GM12878 (cell line): ENCODE measurements at regions not wholly inside any gene's neighbourhood (a gene's known extent, or its start where the extent isn't known, plus 50 kb on each side); places are given as distances from the start of the nearest gene placed in this dataset.

Experiments
- ATAC-seq: fragments of 200-7000 bp; cut with Tn5 transposase; 3 replicates; pipeline ENCODE4 v1.9.1; 2020; ENCODE audit warnings: mild to moderate bottlenecking, moderate library complexity
- BruUV-seq: library from RNA; stranded (reverse); fragments of 400-500 nt; replicated peaks from 2 replicates; lab custom pipeline; 2021; lab: Mats Ljungman, UMichigan
- CTCF ChIA-PET: fragments of 300-600 bp; sonication (Branson Sonifier 250); formaldehyde crosslinking; extraction: SDS; loops from one replicate; lab custom pipeline; 2021; ENCODE audit warnings: inconsistent platforms; lab: Yijun Ruan, JAX
- POLR2A ChIA-PET: fragments of 350-600 bp; formaldehyde crosslinking; extraction: SDS; loops from one replicate; lab custom pipeline; 2021; ENCODE audit warnings: inconsistent platforms; lab: Charles Lee
- RAD21 ChIA-PET: fragments of 300-600 bp; sonication (Branson Sonifier 250); formaldehyde crosslinking; loops from one replicate; lab custom pipeline; 2023; ENCODE audit warnings: antibody characterized with exemption; ENCODE audit not compliant: unreplicated experiment; lab: Charles Lee
- SMC1A ChIA-PET: fragments of 300-600 bp; sonication (Branson Sonifier 250); formaldehyde crosslinking; loops from one replicate; lab custom pipeline; 2023; ENCODE audit not compliant: unreplicated experiment, uncharacterized antibody; lab: Charles Lee
- DNase-seq: peaks from one replicate; pipeline ENCODE4 v3.0.0-alpha.2; 2011; ENCODE audit warnings: low read depth, low spot score
- FAIRE-seq: peaks from 3 replicates; lab custom pipeline; 2011; peaks lifted over from hg19 to GRCh38; lab: Jason Lieb, UNC
- H2AFZ ChIP-seq: 2 replicates; pipeline ENCODE4 v1.6.0; 2011; ENCODE audit warnings: low read depth, low read length, control low read depth; ENCODE audit not compliant: control insufficient read depth
- H3K27ac ChIP-seq: 2 replicates; pipeline ENCODE4 v1.5.1; 2011; ENCODE audit warnings: control low read depth; ENCODE audit not compliant: control insufficient read depth, insufficient read depth
- H3K27me3 ChIP-seq, 2 experiments: replicated peaks in 1 of 2; 2 replicates each; pipeline versions ENCODE4 v1.6.0 to v1.6.1; 2011; ENCODE audit warnings: low read length in 1 of 2; ENCODE audit not compliant: control insufficient read depth in 2 of 2, insufficient read depth in 2 of 2
- H3K36me3 ChIP-seq, 2 experiments: 2 replicates each; pipeline ENCODE4 v1.5.1; 2011; ENCODE audit warnings: low read length in 1 of 2; ENCODE audit not compliant: control insufficient read depth in 2 of 2, insufficient read depth in 2 of 2
- H3K4me1 ChIP-seq: 2 replicates; pipeline ENCODE4 v1.6.1; 2011; ENCODE audit warnings: mild to moderate bottlenecking, low read length, moderate library complexity, mixed read lengths; ENCODE audit not compliant: control insufficient read depth, insufficient read depth
- H3K4me2 ChIP-seq: 2 replicates; pipeline ENCODE4 v1.6.0; 2011; ENCODE audit warnings: control low read depth; ENCODE audit not compliant: control insufficient read depth, insufficient read depth
- H3K4me3 ChIP-seq: fragments of 200-600 bp; sonication (generic); 2 replicates; pipeline ENCODE4 v1.5.1; 2016
- H3K79me2 ChIP-seq: 2 replicates; pipeline ENCODE4 v1.6.0; 2011; ENCODE audit warnings: low read length; ENCODE audit not compliant: control insufficient read depth, insufficient read depth
- H3K9ac ChIP-seq: 2 replicates; pipeline ENCODE4 v1.8.0; 2011; ENCODE audit warnings: low read length, control low read depth, mixed read lengths; ENCODE audit not compliant: control insufficient read depth, insufficient read depth
- H3K9me3 ChIP-seq: replicated peaks from 3 replicates; pipeline ENCODE4 v1.5.1; 2011; ENCODE audit warnings: mild to moderate bottlenecking, low read length; ENCODE audit not compliant: control insufficient read depth, insufficient read depth
- H4K20me1 ChIP-seq: 2 replicates; pipeline ENCODE4 v1.6.0; 2011; ENCODE audit not compliant: control insufficient read depth, insufficient read depth
- BCL11A ChIP-seq: IDR thresholded peaks from 2 replicates; pipeline ENCODE4 v1.6.1; 2011; ENCODE audit warnings: low read depth, low read length
- CBX5 ChIP-seq: sonication (generic); IDR thresholded peaks from 2 replicates; pipeline ENCODE4 v1.6.1; 2016; ENCODE audit warnings: low read depth, moderate library complexity, mild to moderate bottlenecking, inconsistent platforms
- E2F8 ChIP-seq: fragments of 450-650 bp; IDR thresholded peaks from 2 replicates; pipeline ENCODE4 v1.6.1; 2018; ENCODE audit warnings: mild to moderate bottlenecking, low read depth, moderate library complexity; ENCODE audit not compliant: partially characterized antibody
- JUNB ChIP-seq: IDR thresholded peaks from 2 replicates; pipeline ENCODE4 v1.6.1; 2016; ENCODE audit warnings: antibody characterized with exemption, mild to moderate bottlenecking
- MTA2 ChIP-seq: fragments of 450-650 bp; IDR thresholded peaks from 2 replicates; pipeline ENCODE4 v1.6.1; 2016; ENCODE audit warnings: low read depth, mild to moderate bottlenecking, moderate library complexity
- POLR2AphosphoS5 ChIP-seq: IDR thresholded peaks from 2 replicates; pipeline ENCODE4 v1.6.1; 2011; ENCODE audit warnings: mild to moderate bottlenecking, low read length, inconsistent platforms
- RFX5 ChIP-seq: IDR thresholded peaks from 2 replicates; pipeline ENCODE4 v1.6.1; 2011; ENCODE audit warnings: low read depth, low read length, improper control_type of control experiment
- RUNX3 ChIP-seq: IDR thresholded peaks from 2 replicates; pipeline ENCODE4 v1.6.1; 2012; ENCODE audit warnings: low read length, inconsistent platforms
- SMAD1 ChIP-seq: fragments of 450-650 bp; IDR thresholded peaks from 2 replicates; pipeline ENCODE4 v1.6.1; 2018; ENCODE audit warnings: mild to moderate bottlenecking, low read depth; ENCODE audit not compliant: partially characterized antibody
- TCF12 ChIP-seq: IDR thresholded peaks from 2 replicates; pipeline ENCODE4 v1.6.1; 2011; ENCODE audit warnings: low read depth, mild to moderate bottlenecking, low read length
- WRNIP1 ChIP-seq: IDR thresholded peaks from 2 replicates; pipeline ENCODE4 v1.6.1; 2011; ENCODE audit warnings: low read depth, low read length, improper control_type of control experiment, borderline replicate concordance
- ZBTB11 ChIP-seq: fragments of 450-650 bp; formaldehyde crosslinking; IDR thresholded peaks from 2 replicates; pipeline ENCODE4 v1.5.0; 2022; ENCODE audit warnings: mild to moderate bottlenecking, missing genetic modification characterization
- ZBTB33 ChIP-seq: fragments of 450-650 bp; IDR thresholded peaks from 2 replicates; pipeline ENCODE4 v1.6.1; 2017; ENCODE audit warnings: mild to moderate bottlenecking
- WGBS: methylation state at CpG from one replicate; pipeline ENCODE4 v1.1.6; 2016; ENCODE audit warnings: low lambda C conversion rate; ENCODE audit not compliant: insufficient replicate concordance, insufficient coverage; ENCODE audit errors: missing lambda C conversion rate; 5-methylcytosine and 5-hydroxymethylcytosine counted together
- in situ Hi-C: fragments of 300-500 bp; cut with MboI; formaldehyde crosslinking; loops from 9 replicates; pipeline ENCODE4 v1.14.3; 2018; ENCODE audit warnings: mixed read lengths
- intact Hi-C: fragments of 100-400 bp; cut with micrococcal nuclease; formaldehyde crosslinking; loops from one replicate; pipeline ENCODE4 v1.14.2; 2022; ENCODE audit not compliant: unreplicated experiment

- DNase-seq, result no peak
- H3K4me2 ChIP-seq, result no peak overlapping the region
- SMC1A ChIA-PET, result no interaction called here
- no peak overlapping the region for H3K27ac ChIP-seq
- POLR2A ChIA-PET, result no interaction called here
- TF ChIP-seq RFX5 (no peak), TCF12 (no peak), SMAD1 (no peak), MTA2 (no peak), RUNX3 (no peak), ZBTB33 (no peak), BCL11A (no peak), JUNB (no peak), CBX5 (no peak), WRNIP1 (no peak), POLR2AphosphoS5 (no peak), E2F8 (no peak), ZBTB11 (no peak)
- TF ChIP-seq, all 136 proteins: peak for 0
- Histone ChIP-seq H3K79me2 (no peaks in the 10 kb centered on the region), H3K4me3 (no peak overlapping the region), H4K20me1 (no peaks in the 10 kb centered on the region), H2AFZ (no peak overlapping the region), H3K9ac (no peak overlapping the region), H3K9me3 (no peaks in the 10 kb centered on the region), H3K36me3 (no peaks in the 10 kb centered on the region), H3K27me3 (no peaks in the 10 kb centered on the region), H3K4me1 (no peaks in the 10 kb centered on the region)
- intact Hi-C loops (no loop called here), in situ Hi-C loops (no loop called here)
- RAD21 ChIA-PET, result no interaction called here
- no TSS peak for BruUV-seq
- FAIRE-seq (no peak), ATAC-seq (no peak)
- CTCF ChIA-PET, result no interaction called here
- 5% methylated on average over 3 of the region's 3 CpGs for WGBS
Measured at GRCh38 chr16:65837464-65837863, 529.0 kb upstream of the CDH5 start.
